Thyroid gland (tissue), 4 donors: ENCODE measurements at regions not wholly inside any gene's neighbourhood (a gene's known extent, or its start where the extent isn't known, plus 50 kb on each side); places are given as distances from the start of the nearest gene placed in this dataset.

Experiments
- DNase-seq, 2 donors: peaks; one replicate each; pipeline ENCODE4 v3.0.0-alpha.2; 2019
- H3K27ac ChIP-seq, 3 donors: fragments of 200-600 bp; sonication (generic); 1 replicate in 2 of 3; 2 replicates in 1 of 3; pipeline ENCODE4 v1.5.1; 2016 to 2019; ENCODE audit warnings: mild to moderate bottlenecking in 1 of 3, moderate library complexity in 1 of 3
- H3K27me3 ChIP-seq: fragments of 200-600 bp; sonication (generic); one replicate; pipeline ENCODE4 v1.5.1; 2019
- H3K36me3 ChIP-seq, 2 donors: fragments of 200-600 bp; sonication (generic); one replicate each; pipeline ENCODE4 v1.5.1; 2016 to 2019
- H3K4me1 ChIP-seq, 2 donors: fragments of 200-600 bp; sonication (generic); one replicate each; pipeline ENCODE4 v1.5.1; 2017 to 2019
- H3K4me3 ChIP-seq, 3 donors: fragments of 200-600 bp; sonication (generic); replicated peaks in 1 of 3; 1 replicate in 2 of 3; 2 replicates in 1 of 3; pipeline ENCODE4 v1.5.1; 2016; ENCODE audit warnings: mild to moderate bottlenecking in 1 of 3
- H3K9me3 ChIP-seq: fragments of 200-600 bp; sonication (generic); one replicate; pipeline ENCODE4 v1.5.1; 2017
- POLR2A ChIP-seq, 2 donors: fragments of 450-650 bp; IDR thresholded peaks; one replicate each; pipeline ENCODE4 v1.6.1; 2017; ENCODE audit warnings: antibody characterized with exemption in 2 of 2, mild to moderate bottlenecking in 2 of 2, moderate library complexity in 1 of 2
- WGBS, 2 donors: methylation state at CpG; one replicate each; pipeline ENCODE4 v1.1.5; 2017; 5-methylcytosine and 5-hydroxymethylcytosine counted together
- intact Hi-C: fragments of 100-400 bp; cut with DNase I; formaldehyde crosslinking; loops from one replicate; pipeline ENCODE4 v1.15.1; 2023
- TF ChIP-seq, protein P1 (sequence below), 6 experiments: fragments of 200-600 bp in 3 of 6; fragments of 450-650 bp in 3 of 6; sonication (generic) in 3 of 6; IDR thresholded peaks; one replicate each; pipeline ENCODE4 v1.5.1; 2016 to 2019; ENCODE audit warnings: antibody characterized with exemption in 6 of 6, mild to moderate bottlenecking in 2 of 6, inconsistent platforms in 1 of 6, moderate library complexity in 1 of 6

DNA sequence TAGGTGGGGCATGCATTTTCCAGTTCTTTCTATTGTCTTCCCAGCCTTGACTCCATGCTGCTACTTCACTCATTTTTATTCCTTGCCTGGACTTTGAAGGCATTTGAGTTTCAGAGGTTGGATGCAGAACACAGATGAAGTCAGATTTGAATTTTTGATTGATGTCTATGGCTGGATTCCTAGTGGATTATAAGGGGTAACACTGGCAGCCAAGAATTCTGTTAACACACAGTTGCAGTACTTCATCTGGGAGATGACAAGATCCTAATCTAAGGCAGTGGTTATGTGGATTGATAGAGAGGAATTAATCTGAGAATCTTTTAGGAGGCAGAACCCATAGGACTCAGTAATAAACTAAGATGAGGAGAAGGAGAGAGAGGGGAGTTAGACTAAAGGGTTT is 439.0 kb upstream of the USP24 start:
- H3K4me3 ChIP-seq = no peak overlapping the region
- no peaks in the 10 kb centered on the region for H3K4me1 ChIP-seq
- no peaks in the 10 kb centered on the region for H3K27me3 ChIP-seq
- H3K27ac ChIP-seq = no peak overlapping the region
- H3K36me3 ChIP-seq = no peaks in the 10 kb centered on the region
- intact Hi-C loops = no loop called here
- no peaks in the 10 kb centered on the region for H3K9me3 ChIP-seq
- DNase-seq = no peak
- TF ChIP-seq, protein P1, sequence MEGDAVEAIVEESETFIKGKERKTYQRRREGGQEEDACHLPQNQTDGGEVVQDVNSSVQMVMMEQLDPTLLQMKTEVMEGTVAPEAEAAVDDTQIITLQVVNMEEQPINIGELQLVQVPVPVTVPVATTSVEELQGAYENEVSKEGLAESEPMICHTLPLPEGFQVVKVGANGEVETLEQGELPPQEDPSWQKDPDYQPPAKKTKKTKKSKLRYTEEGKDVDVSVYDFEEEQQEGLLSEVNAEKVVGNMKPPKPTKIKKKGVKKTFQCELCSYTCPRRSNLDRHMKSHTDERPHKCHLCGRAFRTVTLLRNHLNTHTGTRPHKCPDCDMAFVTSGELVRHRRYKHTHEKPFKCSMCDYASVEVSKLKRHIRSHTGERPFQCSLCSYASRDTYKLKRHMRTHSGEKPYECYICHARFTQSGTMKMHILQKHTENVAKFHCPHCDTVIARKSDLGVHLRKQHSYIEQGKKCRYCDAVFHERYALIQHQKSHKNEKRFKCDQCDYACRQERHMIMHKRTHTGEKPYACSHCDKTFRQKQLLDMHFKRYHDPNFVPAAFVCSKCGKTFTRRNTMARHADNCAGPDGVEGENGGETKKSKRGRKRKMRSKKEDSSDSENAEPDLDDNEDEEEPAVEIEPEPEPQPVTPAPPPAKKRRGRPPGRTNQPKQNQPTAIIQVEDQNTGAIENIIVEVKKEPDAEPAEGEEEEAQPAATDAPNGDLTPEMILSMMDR (IDR thresholded peaks at IDR 0.05) = no peak
- no peak for TF ChIP-seq POLR2A (IDR thresholded peaks at IDR 0.05)

DNA sequence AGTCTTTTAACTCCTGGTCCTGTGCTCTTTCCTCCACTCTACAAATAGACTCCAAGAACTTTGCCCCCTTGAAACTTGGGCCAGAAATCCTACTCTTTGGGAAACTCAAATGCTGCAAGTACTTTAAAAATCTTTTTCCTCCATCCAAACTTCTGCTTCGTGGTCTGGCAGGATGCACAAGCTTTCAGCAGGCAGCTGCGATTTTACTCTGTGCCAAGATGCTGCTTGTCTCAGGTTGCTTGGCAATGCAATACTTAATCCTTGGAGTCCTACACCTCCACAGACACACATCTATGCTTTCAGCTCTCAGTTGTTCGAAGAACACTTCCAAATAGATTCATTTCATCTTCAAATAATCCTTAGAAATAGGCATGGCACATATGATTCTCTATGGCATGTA is 435.3 kb upstream of the USP24 start:
- no peaks in the 10 kb centered on the region for H3K27me3 ChIP-seq
- H3K4me3 ChIP-seq = no peak overlapping the region
- TF ChIP-seq, protein P1 (IDR thresholded peaks at IDR 0.05) = no peak
- no peak for TF ChIP-seq POLR2A (IDR thresholded peaks at IDR 0.05)
- no peak for DNase-seq
- no peak overlapping the region for H3K27ac ChIP-seq
- H3K9me3 ChIP-seq = no peaks in the 10 kb centered on the region
- intact Hi-C loops = no loop called here
- no peaks in the 10 kb centered on the region for H3K36me3 ChIP-seq
- H3K4me1 ChIP-seq = no peaks in the 10 kb centered on the region
- 42 to 53% methylated on average over 3 of the region's 3 CpGs for WGBS, 2 donors

DNA sequence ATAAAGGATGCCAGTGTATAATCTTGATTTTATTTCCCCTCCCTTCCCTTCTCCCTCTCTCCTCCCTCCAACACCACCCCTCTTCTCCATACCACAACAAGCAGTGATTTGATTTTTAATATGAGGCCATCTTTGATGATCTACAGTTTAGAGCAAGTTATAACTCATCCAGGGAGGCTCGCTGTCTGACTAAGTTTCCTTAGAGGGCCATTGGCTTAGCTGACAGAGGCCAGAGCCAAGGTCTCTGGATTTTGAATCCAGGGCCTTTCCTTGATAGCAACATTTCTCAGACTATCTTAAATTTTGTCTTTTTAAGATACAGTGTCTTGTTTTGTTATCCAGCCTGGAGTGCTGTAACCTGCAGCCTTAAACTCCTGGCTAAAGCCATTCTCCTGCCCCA is 431.0 kb upstream of the USP24 start:
- no peak for DNase-seq
- H3K27ac ChIP-seq = no peak overlapping the region
- H3K27me3 ChIP-seq = no peaks in the 10 kb centered on the region
- peaks cover 0 to 5% of the 10 kb centered on the region in 2 donors for H3K4me1 ChIP-seq
- WGBS, 2 donors = 100% methylated on average over 1 of the region's 1 CpG
- no peak for TF ChIP-seq POLR2A (IDR thresholded peaks at IDR 0.05)
- TF ChIP-seq, protein P1 (IDR thresholded peaks at IDR 0.05) = no peak
- intact Hi-C loops = no loop called here
- H3K36me3 ChIP-seq = no peaks in the 10 kb centered on the region
- H3K9me3 ChIP-seq = no peaks in the 10 kb centered on the region
- no peak overlapping the region for H3K4me3 ChIP-seq

DNA sequence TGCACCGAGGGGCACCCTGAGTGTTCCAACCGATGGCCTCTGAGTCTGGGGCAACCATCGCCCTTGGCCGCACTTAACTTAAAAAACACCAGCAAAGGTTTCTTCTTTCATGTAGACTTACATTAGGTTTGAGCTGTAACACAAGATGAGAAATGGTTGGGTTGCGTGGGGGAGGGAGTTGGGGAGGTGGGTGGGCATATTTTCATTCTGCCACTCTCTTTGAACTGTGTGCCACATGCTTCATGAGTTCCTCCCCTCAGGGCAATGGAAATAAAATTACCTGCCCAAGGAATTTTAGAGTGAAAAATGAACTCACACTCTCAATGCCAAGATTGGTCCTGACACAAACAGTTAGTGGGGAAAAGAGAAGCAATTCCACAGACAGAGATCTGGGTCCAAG is 430.1 kb upstream of the USP24 start:
- H3K27ac ChIP-seq = no peak overlapping the region
- H3K36me3 ChIP-seq = no peaks in the 10 kb centered on the region
- no peak for DNase-seq
- H3K4me1 ChIP-seq = peaks cover 0 to 5% of the 10 kb centered on the region in 2 donors
- H3K27me3 ChIP-seq = no peaks in the 10 kb centered on the region
- TF ChIP-seq, protein P1 (IDR thresholded peaks at IDR 0.05) = no peak
- TF ChIP-seq POLR2A (IDR thresholded peaks at IDR 0.05) = no peak
- H3K9me3 ChIP-seq = no peaks in the 10 kb centered on the region
- no peak overlapping the region for H3K4me3 ChIP-seq
- intact Hi-C loops = no loop called here
- WGBS, 2 donors = 91 to 95% methylated on average over 5 of the region's 5 CpGs

DNA sequence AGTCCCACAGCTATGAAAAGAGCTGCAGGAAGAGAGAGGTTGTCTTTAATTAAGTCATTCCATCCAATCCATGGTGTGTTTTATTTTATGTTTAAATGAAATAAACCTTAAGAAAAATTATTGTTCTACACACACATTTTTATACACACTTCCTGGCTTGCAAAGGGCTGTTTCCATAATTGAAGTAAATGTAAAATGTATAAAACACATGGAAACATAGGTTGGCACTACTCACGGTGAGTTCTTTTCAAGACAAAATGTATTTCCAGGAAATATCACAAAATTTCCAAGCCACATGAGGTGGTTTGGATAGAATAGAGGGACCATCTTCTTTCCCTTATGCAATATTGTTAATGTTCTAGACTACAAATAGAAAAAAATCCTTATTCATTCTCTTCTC is 426.8 kb upstream of the USP24 start:
- no peak for DNase-seq
- intact Hi-C loops = no loop called here
- Histone ChIP-seq H3K9me3 (no peaks in the 10 kb centered on the region), H3K4me3 (no peak overlapping the region), H3K27me3 (no peaks in the 10 kb centered on the region), H3K27ac (no peak overlapping the region), H3K4me1 (peaks cover 0 to 5% of the 10 kb centered on the region in 2 donors), H3K36me3 (no peaks in the 10 kb centered on the region)
- no peak for TF ChIP-seq POLR2A (IDR thresholded peaks at IDR 0.05)
- TF ChIP-seq, protein P1 (IDR thresholded peaks at IDR 0.05) = no peak
- 89 to 96% methylated on average over 1 of the region's 1 CpG for WGBS, 2 donors
